PC-3 (cell line): ENCODE measurements at regions not wholly inside any gene's neighbourhood (a gene's known extent, or its start where the extent isn't known, plus 50 kb on each side); places are given as distances from the start of the nearest gene placed in this dataset.
"Not testable (repeated sequence)": the region's sequence is repeated elsewhere in the genome, so short reads cannot be mapped to it uniquely, and the experiment has no call there.

Experiments used
- ATAC-seq: fragments of 200-7000 bp; cut with Tn5 transposase; 2 replicates; pipeline ENCODE4 v1.9.1; 2020; ENCODE audit warnings: mild to moderate bottlenecking, moderate library complexity
- BruUV-seq: library from RNA; stranded (reverse); fragments of 400-500 nt; replicated peaks from 2 replicates; lab custom pipeline; 2021; lab: Mats Ljungman, UMichigan
- CTCF ChIA-PET: fragments of 300-600 bp; sonication (Branson Sonifier 250); formaldehyde crosslinking; loops from one replicate; lab custom pipeline; 2022; ENCODE audit warnings: antibody characterized with exemption; lab: Charles Lee
- POLR2A ChIA-PET: fragments of 300-600 bp; sonication (Branson Sonifier 250); formaldehyde crosslinking; loops from one replicate; lab custom pipeline; 2022; ENCODE audit warnings: antibody characterized with exemption; ENCODE audit not compliant: unreplicated experiment; lab: Charles Lee
- DNase-seq: peaks from one replicate; pipeline ENCODE4 v3.0.0-alpha.2; 2015
- H2AFZ ChIP-seq: fragments of 300-600 bp; sonication (generic); 2 replicates; pipeline ENCODE4 v1.6.0; 2016; ENCODE audit warnings: antibody characterized with exemption, low read length
- H3F3A ChIP-seq: fragments of 300-600 bp; sonication (generic); one replicate; pipeline ENCODE4 v1.6.0; 2017; ENCODE audit warnings: antibody characterized with exemption, low read length, control low read depth, mild to moderate bottlenecking; ENCODE audit not compliant: unreplicated experiment
- H3K27ac ChIP-seq: fragments of 300-600 bp; sonication (generic); 2 replicates; pipeline ENCODE4 v1.5.1; 2016; ENCODE audit warnings: mild to moderate bottlenecking, low read length
- H3K27me3 ChIP-seq: fragments of 300-600 bp; sonication (generic); 2 replicates; pipeline ENCODE4 v1.6.1; 2016; ENCODE audit warnings: low read length, mixed read lengths
- H3K36me3 ChIP-seq: fragments of 300-600 bp; sonication (generic); 2 replicates; pipeline ENCODE4 v1.6.1; 2016; ENCODE audit warnings: low read depth, mixed run types, low read length, mixed read lengths
- H3K4me1 ChIP-seq: fragments of 300-600 bp; sonication (generic); 2 replicates; pipeline ENCODE4 v1.5.1; 2016; ENCODE audit warnings: low read length; ENCODE audit not compliant: insufficient read depth
- H3K4me2 ChIP-seq: fragments of 300-600 bp; sonication (generic); 2 replicates; pipeline ENCODE4 v1.6.0; 2016; ENCODE audit warnings: low read length
- H3K4me3 ChIP-seq: fragments of 300-600 bp; sonication (generic); 2 replicates; pipeline ENCODE4 v1.5.1; 2016; ENCODE audit warnings: mild to moderate bottlenecking, low read length, mixed read lengths
- H3K79me2 ChIP-seq: fragments of 300-600 bp; sonication (generic); 2 replicates; pipeline ENCODE4 v1.6.1; 2017; ENCODE audit warnings: low read length, mixed read lengths
- H3K9ac ChIP-seq: fragments of 300-600 bp; sonication (generic); 2 replicates; pipeline ENCODE4 v1.6.0; 2016; ENCODE audit warnings: mild to moderate bottlenecking, low read length
- H3K9me2 ChIP-seq: fragments of 300-600 bp; sonication (generic); replicated peaks from 2 replicates; pipeline ENCODE4 v1.6.1; 2016; ENCODE audit warnings: mixed run types, low read length, mixed read lengths
- H3K9me3 ChIP-seq: fragments of 300-600 bp; sonication (generic); 2 replicates; pipeline ENCODE4 v1.6.1; 2016; ENCODE audit warnings: low read length, mixed read lengths
- H4K20me1 ChIP-seq: fragments of 300-600 bp; sonication (generic); 2 replicates; pipeline ENCODE4 v1.6.1; 2016; ENCODE audit warnings: low read length, mixed read lengths
- EZH2 ChIP-seq: fragments of 300-600 bp; sonication (generic); IDR thresholded peaks from one replicate; pipeline ENCODE4 v1.6.1; 2017; ENCODE audit warnings: antibody characterized with exemption, mild to moderate bottlenecking, low read length; ENCODE audit not compliant: unreplicated experiment
- EZH2phosphoT487 ChIP-seq: fragments of 300-600 bp; sonication (generic); IDR thresholded peaks from 2 replicates; pipeline ENCODE4 v1.6.1; 2018; ENCODE audit warnings: mild to moderate bottlenecking, antibody characterized with exemption, low read length, borderline replicate concordance
- intact Hi-C: fragments of 100-400 bp; cut with micrococcal nuclease; formaldehyde crosslinking; loops from 2 replicates; pipeline ENCODE4 v1.9.0; 2023
- TF ChIP-seq, protein P1 (sequence below): fragments of 300-600 bp; sonication (generic); conservative IDR thresholded peaks from 2 replicates; pipeline ENCODE4 v1.5.1; 2017; ENCODE audit warnings: antibody characterized with exemption, low read depth, mild to moderate bottlenecking, low read length

DNA sequence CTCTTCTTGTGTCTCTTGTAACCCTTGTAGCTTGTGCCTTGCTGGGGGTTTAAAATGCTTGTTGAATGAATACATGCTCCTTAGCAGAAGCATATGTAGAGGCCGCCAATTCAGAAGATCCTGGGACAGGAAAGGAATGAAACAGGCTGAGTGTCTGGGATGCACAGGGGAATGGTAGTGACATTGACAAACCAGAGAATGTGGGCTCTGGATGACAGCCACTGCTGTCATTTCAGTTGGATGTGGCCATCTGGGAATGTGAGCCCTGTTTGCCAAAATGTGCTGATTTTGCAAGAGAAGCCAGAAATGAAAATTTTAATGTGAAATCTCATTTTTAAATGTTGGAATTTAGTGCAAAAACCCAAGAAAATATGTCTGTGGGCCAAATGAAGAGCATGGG lies 136.8 kb downstream of the DACT1 start:
- H3K9me2 ChIP-seq, result no peaks in the 10 kb centered on the region
- H3K9me3 ChIP-seq, result peaks cover 10% of the 10 kb centered on the region; the same call in 1 of the 2 replicates
- no peak overlapping the region for H3K27ac ChIP-seq
- H4K20me1 ChIP-seq, result no peaks in the 10 kb centered on the region
- no peaks in the 10 kb centered on the region for H3K4me1 ChIP-seq
- no peak overlapping the region for H3K4me3 ChIP-seq
- H3K4me2 ChIP-seq, result no peak overlapping the region
- H3F3A ChIP-seq, result no peaks in the 10 kb centered on the region
- no peaks in the 10 kb centered on the region for H3K79me2 ChIP-seq
- no peak for ATAC-seq
- H3K27me3 ChIP-seq, result peaks cover 34% of the 10 kb centered on the region
- no TSS peak for BruUV-seq
- ChIA-PET CTCF (no interaction called here), POLR2A (no interaction called here)
- no peak overlapping the region for H2AFZ ChIP-seq
- H3K9ac ChIP-seq, result no peak overlapping the region
- intact Hi-C loops, result no loop called here
- no peaks in the 10 kb centered on the region for H3K36me3 ChIP-seq
- DNase-seq, result no peak
- TF ChIP-seq EZH2phosphoT487, result no peak
- TF ChIP-seq, protein P1, sequence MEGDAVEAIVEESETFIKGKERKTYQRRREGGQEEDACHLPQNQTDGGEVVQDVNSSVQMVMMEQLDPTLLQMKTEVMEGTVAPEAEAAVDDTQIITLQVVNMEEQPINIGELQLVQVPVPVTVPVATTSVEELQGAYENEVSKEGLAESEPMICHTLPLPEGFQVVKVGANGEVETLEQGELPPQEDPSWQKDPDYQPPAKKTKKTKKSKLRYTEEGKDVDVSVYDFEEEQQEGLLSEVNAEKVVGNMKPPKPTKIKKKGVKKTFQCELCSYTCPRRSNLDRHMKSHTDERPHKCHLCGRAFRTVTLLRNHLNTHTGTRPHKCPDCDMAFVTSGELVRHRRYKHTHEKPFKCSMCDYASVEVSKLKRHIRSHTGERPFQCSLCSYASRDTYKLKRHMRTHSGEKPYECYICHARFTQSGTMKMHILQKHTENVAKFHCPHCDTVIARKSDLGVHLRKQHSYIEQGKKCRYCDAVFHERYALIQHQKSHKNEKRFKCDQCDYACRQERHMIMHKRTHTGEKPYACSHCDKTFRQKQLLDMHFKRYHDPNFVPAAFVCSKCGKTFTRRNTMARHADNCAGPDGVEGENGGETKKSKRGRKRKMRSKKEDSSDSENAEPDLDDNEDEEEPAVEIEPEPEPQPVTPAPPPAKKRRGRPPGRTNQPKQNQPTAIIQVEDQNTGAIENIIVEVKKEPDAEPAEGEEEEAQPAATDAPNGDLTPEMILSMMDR, result no peak
- TF ChIP-seq EZH2, result no peak

DNA sequence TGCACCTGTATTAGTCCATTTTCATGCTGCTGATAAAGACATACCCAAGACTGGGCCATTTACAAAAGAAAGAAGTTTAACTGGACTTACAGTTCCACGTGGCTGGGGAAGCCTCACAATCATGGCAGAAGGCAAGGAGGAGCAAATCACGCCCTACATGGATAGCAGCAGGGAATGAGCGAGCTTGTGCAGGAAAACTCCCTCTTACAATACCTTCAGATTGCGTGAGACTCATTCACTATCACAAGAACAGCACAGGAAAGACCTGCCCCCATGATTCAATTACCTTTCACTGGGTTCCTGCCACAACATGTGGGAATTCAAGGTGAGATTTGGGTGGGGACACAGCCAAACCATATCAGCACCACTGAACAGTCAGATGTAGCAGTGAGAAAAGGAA lies 137.4 kb downstream of the DACT1 start:
- H3K4me2 ChIP-seq, POLR2A ChIA-PET, H3K4me3 ChIP-seq, H3K9ac ChIP-seq, BruUV-seq, intact Hi-C loops, H3K9me2 ChIP-seq, H3K4me1 ChIP-seq, H3K27ac ChIP-seq, DNase-seq, H3K36me3 ChIP-seq, H4K20me1 ChIP-seq, H3K79me2 ChIP-seq, CTCF ChIA-PET, H3F3A ChIP-seq, H2AFZ ChIP-seq, ATAC-seq: not testable (repeated sequence)
- H3K27me3 ChIP-seq, result peaks cover 40% of the 10 kb centered on the region
- H3K9me3 ChIP-seq, result peaks cover 10% of the 10 kb centered on the region; the same call in 1 of the 2 replicates

DNA sequence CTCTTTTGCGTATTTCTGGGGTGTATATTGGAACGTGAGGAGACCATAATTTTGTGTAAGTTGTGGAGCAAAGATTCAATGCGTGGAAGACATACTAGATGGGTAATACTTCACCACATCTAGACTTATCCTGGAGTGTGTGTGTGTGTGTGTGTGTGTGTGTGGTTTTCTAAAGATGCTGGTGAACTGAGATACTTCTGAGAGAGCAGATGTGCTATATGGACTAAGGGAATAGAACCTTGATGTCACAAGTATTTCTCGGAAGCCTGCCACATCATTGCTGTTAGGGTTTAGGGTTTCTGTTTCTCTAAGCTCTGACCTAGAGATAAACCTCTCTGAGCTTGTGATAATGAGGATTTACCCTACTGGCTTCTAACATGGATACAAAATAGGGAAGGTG lies 138.8 kb downstream of the DACT1 start:
- no peaks in the 10 kb centered on the region for H3K4me1 ChIP-seq
- H2AFZ ChIP-seq, result no peak overlapping the region
- H3K4me2 ChIP-seq, result no peak overlapping the region
- ChIA-PET CTCF (no interaction called here), POLR2A (no interaction called here)
- no peak overlapping the region for H3K4me3 ChIP-seq
- no peaks in the 10 kb centered on the region for H3K79me2 ChIP-seq
- no peaks in the 10 kb centered on the region for H3F3A ChIP-seq
- TF ChIP-seq, protein P1, result no peak
- no peak overlapping the region for H3K9ac ChIP-seq
- no peaks in the 10 kb centered on the region for H4K20me1 ChIP-seq
- intact Hi-C loops, result no loop called here
- H3K9me3 ChIP-seq, result peaks cover 10% of the 10 kb centered on the region; the same call in 1 of the 2 replicates
- ATAC-seq (no peak), DNase-seq (no peak)
- peaks cover 46% of the 10 kb centered on the region for H3K27me3 ChIP-seq
- no peak overlapping the region for H3K27ac ChIP-seq
- H3K9me2 ChIP-seq, result no peaks in the 10 kb centered on the region
- BruUV-seq, result no TSS peak
- H3K36me3 ChIP-seq, result no peaks in the 10 kb centered on the region
